ENCODE measurements at regions not wholly inside any gene's neighbourhood (a gene's known extent, or its start where the extent isn't known, plus 50 kb on each side); places are given as distances from the start of the nearest gene placed in this dataset.

DNA sequence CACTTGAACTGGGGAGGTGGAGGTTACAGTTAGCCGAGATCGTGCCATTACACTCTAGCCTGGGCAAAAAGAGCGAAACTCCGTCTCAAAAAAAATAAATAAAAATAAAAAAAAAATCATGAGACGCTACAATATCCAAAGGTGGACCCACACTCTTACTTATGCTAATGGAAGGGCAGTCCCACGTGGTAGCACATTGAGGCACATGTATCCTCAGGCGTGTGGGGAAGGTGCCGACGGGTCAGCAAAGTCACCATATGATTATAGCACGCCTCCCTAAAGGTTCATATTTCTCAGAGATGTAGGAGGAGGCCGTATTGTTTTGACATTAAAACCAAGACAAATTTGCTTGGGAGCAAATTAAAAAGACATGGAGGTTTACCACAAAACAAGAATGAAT lies 201.6 kb downstream of the LRRC70 start (continued):
- TF ChIP-seq SAP30 (IDR thresholded peaks at IDR 0.05; ENCODE audit: insufficient read depth, insufficient replicate concordance, low read length) (no peak), SRF (IDR thresholded peaks at IDR 0.05; ENCODE audit: low read depth, low read length) (no peak), CHD1 (IDR thresholded peaks at IDR 0.05; ENCODE audit: low read depth, low read length) (no peak), RNF2 (IDR thresholded peaks at IDR 0.05; ENCODE audit: borderline replicate concordance, low read depth, low read length, missing control alignments, poor library complexity, severe bottlenecking) (no peak), CTBP2 (IDR thresholded peaks at IDR 0.05; ENCODE audit: borderline replicate concordance, insufficient read depth, insufficient read length, low read length) (no peak), CHD2 (IDR thresholded peaks at IDR 0.05; ENCODE audit: low read length) (no peak)

Measured in H1 (cell line).